T-cell (primary cell): ENCODE measurements at regions not wholly inside any gene's neighbourhood (a gene's known extent, or its start where the extent isn't known, plus 50 kb on each side); places are given as distances from the start of the nearest gene placed in this dataset.

Experiments
- ATAC-seq, 4 experiments: fragments of 200-7000 bp in 3 of 4; fragments of 150-1000 bp in 1 of 4; cut with Tn5 transposase; replicated peaks in 1 of 4; 1 replicate in 3 of 4; 2 replicates in 1 of 4; pipeline ENCODE4 v1.10.0; 2021; ENCODE audit warnings: moderate library complexity in 3 of 4, mild to moderate bottlenecking in 2 of 4, moderate number of reproducible peaks in 1 of 4
- CTCF ChIA-PET, 2 donors: fragments of 300-600 bp; sonication (Branson Sonifier 250); formaldehyde crosslinking; loops; one replicate each; lab custom pipeline; 2022; ENCODE audit warnings: antibody characterized with exemption in 2 of 2; lab: Charles Lee
- POLR2A ChIA-PET, 2 donors: fragments of 300-600 bp; sonication (Branson Sonifier 250); formaldehyde crosslinking; loops; one replicate each; lab custom pipeline; 2022; ENCODE audit warnings: antibody characterized with exemption in 2 of 2; lab: Charles Lee
- DNase-seq, 35 experiments: peaks; one replicate each; pipeline versions ENCODE4 v3.0.0 to v3.0.0-alpha.2; 2013 to 2023
- H3K27ac ChIP-seq: one replicate; pipeline ENCODE4 v1.5.1; 2013; ENCODE audit warnings: low read length
- H3K27me3 ChIP-seq, 2 experiments: replicated peaks in 1 of 2; 1 replicate in 1 of 2; 2 replicates in 1 of 2; pipeline versions ENCODE4 v1.6.1 to v1.7.0; 2013; ENCODE audit warnings: low read length in 1 of 2, mixed read lengths in 1 of 2; ENCODE audit not compliant: control insufficient read depth in 2 of 2, insufficient read depth in 2 of 2; ENCODE audit errors: extremely low read depth in 1 of 2
- H3K36me3 ChIP-seq, 2 donors: 1 replicate in 1 of 2; 2 replicates in 1 of 2; pipeline versions ENCODE4 v1.6.1 to v1.7.0; 2013; ENCODE audit warnings: low read length in 1 of 2; ENCODE audit not compliant: control insufficient read depth in 2 of 2, insufficient read depth in 1 of 2; ENCODE audit errors: extremely low read depth in 1 of 2
- H3K4me1 ChIP-seq, 2 experiments: 1 replicate in 1 of 2; 2 replicates in 1 of 2; pipeline versions ENCODE4 v1.6.1 to v1.7.0; 2013; ENCODE audit warnings: low read length in 2 of 2, mixed read lengths in 1 of 2; ENCODE audit not compliant: insufficient read depth in 2 of 2, control insufficient read depth in 1 of 2; ENCODE audit errors: extremely low read depth in 1 of 2
- H3K4me3 ChIP-seq, 2 donors: 1 replicate in 1 of 2; 2 replicates in 1 of 2; pipeline versions ENCODE4 v1.5.1 to v1.7.0; 2013; ENCODE audit warnings: mild to moderate bottlenecking in 2 of 2, low read length in 1 of 2, moderate library complexity in 1 of 2; ENCODE audit not compliant: control insufficient read depth in 1 of 2; ENCODE audit errors: extremely low read depth in 1 of 2
- H3K9me3 ChIP-seq: 2 replicates; pipeline ENCODE4 v1.7.0; 2013
- H3K27ac Mint-ChIP-seq, 2 donors: one replicate each; pipeline ENCODE4 v1.8.0; 2020 to 2021; ENCODE audit warnings: mild to moderate bottlenecking in 2 of 2, mixed read lengths in 2 of 2
- H3K27me3 Mint-ChIP-seq, 2 donors: one replicate each; pipeline ENCODE4 v1.8.0; 2021 to 2022; ENCODE audit warnings: mixed read lengths in 2 of 2
- H3K36me3 Mint-ChIP-seq: one replicate; pipeline ENCODE4 v1.8.0; 2021; ENCODE audit warnings: mixed read lengths
- H3K4me1 Mint-ChIP-seq, 3 donors: one replicate each; pipeline ENCODE4 v1.8.0; 2020 to 2022; ENCODE audit warnings: mixed read lengths in 3 of 3, mild to moderate bottlenecking in 1 of 3
- H3K4me3 Mint-ChIP-seq, 3 donors: one replicate each; pipeline ENCODE4 v1.8.0; 2020 to 2022; ENCODE audit warnings: mild to moderate bottlenecking in 3 of 3, mixed read lengths in 3 of 3, moderate library complexity in 3 of 3
- H3K9me3 Mint-ChIP-seq, 3 donors: one replicate each; pipeline ENCODE4 v1.8.0; 2020 to 2022; ENCODE audit warnings: mixed read lengths in 3 of 3
- WGBS: methylation state at CpG from one replicate; pipeline ENCODE4 v1.1.5; 2013; ENCODE audit warnings: missing lambda C conversion rate; ENCODE audit not compliant: insufficient coverage; 5-methylcytosine and 5-hydroxymethylcytosine counted together

- no peaks in the 10 kb centered on the region for H3K9me3 Mint-ChIP-seq
- Histone ChIP-seq H3K27ac (no peak overlapping the region), H3K27me3 (no peaks in the 10 kb centered on the region), H3K36me3 (no peaks in the 10 kb centered on the region), H3K9me3 (no peaks in the 10 kb centered on the region), H3K4me3 (no peak overlapping the region), H3K4me1 (no peaks in the 10 kb centered on the region)
- ChIA-PET POLR2A (no interaction called here), CTCF (no interaction called here)
- no peak overlapping the region for H3K27ac Mint-ChIP-seq
- DNase-seq (no peak), ATAC-seq (no peak)
- no CpG with 5 or more reads among the region's 5 CpGs for WGBS
- H3K4me3 Mint-ChIP-seq: no peak overlapping the region
- H3K27me3 Mint-ChIP-seq: peaks cover 2 to 12% of the 10 kb centered on the region in 2 donors
- H3K4me1 Mint-ChIP-seq: no peaks in the 10 kb centered on the region
- H3K36me3 Mint-ChIP-seq: no peaks in the 10 kb centered on the region
Observed at GRCh38 chr15:94744080-94744793, 512.9 kb downstream of the MCTP2 start.

- no peaks in the 10 kb centered on the region for H3K4me1 Mint-ChIP-seq
- no peak for ATAC-seq
- Histone ChIP-seq H3K4me3 (no peak overlapping the region), H3K9me3 (no peaks in the 10 kb centered on the region), H3K36me3 (no peaks in the 10 kb centered on the region), H3K27ac (no peak overlapping the region), H3K27me3 (no peaks in the 10 kb centered on the region), H3K4me1 (no peaks in the 10 kb centered on the region)
- H3K27me3 Mint-ChIP-seq: peaks cover 2 to 12% of the 10 kb centered on the region in 2 donors
- no peak overlapping the region for H3K4me3 Mint-ChIP-seq
- POLR2A ChIA-PET: interaction anchor here in 1 of 2 donors (0.6 kb wide), 1 partner anchor 9 kb away, joined by 4 read pairs; no protein-coding TSS in a partner anchor
- no peaks in the 10 kb centered on the region for H3K36me3 Mint-ChIP-seq
- H3K27ac Mint-ChIP-seq: no peak overlapping the region
- DNase-seq: no peak
- 76% methylated on average over 4 of the region's 7 CpGs for WGBS
- CTCF ChIA-PET: no interaction called here
- H3K9me3 Mint-ChIP-seq: no peaks in the 10 kb centered on the region
Observed at GRCh38 chr15:94745371-94745770, 514.0 kb downstream of the MCTP2 start.

- POLR2A ChIA-PET: no interaction called here
- DNase-seq (no peak), ATAC-seq (no peak)
- Mint-ChIP-seq H3K4me1 (no peaks in the 10 kb centered on the region), H3K27ac (no peak overlapping the region), H3K9me3 (no peaks in the 10 kb centered on the region), H3K4me3 (no peak overlapping the region), H3K36me3 (no peaks in the 10 kb centered on the region), H3K27me3 (peaks cover 2 to 9% of the 10 kb centered on the region in 2 donors)
- Histone ChIP-seq H3K4me1 (no peaks in the 10 kb centered on the region), H3K9me3 (no peaks in the 10 kb centered on the region), H3K27ac (no peak overlapping the region), H3K36me3 (no peaks in the 10 kb centered on the region), H3K4me3 (no peak overlapping the region), H3K27me3 (no peaks in the 10 kb centered on the region)
- WGBS: 73% methylated on average over 3 of the region's 3 CpGs
- CTCF ChIA-PET: no interaction called here
Observed at GRCh38 chr15:94747510-94747909, 516.1 kb downstream of the MCTP2 start.

GRCh38 chr15:94749811-94750617 is 518.7 kb downstream of the MCTP2 start:
- Mint-ChIP-seq H3K9me3 (no peaks in the 10 kb centered on the region), H3K4me1 (no peaks in the 10 kb centered on the region), H3K27ac (no peak overlapping the region), H3K4me3 (no peak overlapping the region), H3K36me3 (no peaks in the 10 kb centered on the region), H3K27me3 (peaks cover 2 to 3% of the 10 kb centered on the region in 2 donors)
- CTCF ChIA-PET: no interaction called here
- no peak for ATAC-seq
- Histone ChIP-seq H3K27me3 (no peaks in the 10 kb centered on the region), H3K9me3 (no peaks in the 10 kb centered on the region), H3K4me1 (no peaks in the 10 kb centered on the region), H3K36me3 (no peaks in the 10 kb centered on the region), H3K4me3 (no peak overlapping the region), H3K27ac (no peak overlapping the region)
- POLR2A ChIA-PET: interaction anchor here in 1 of 2 donors (0.7 kb wide), 1 partner anchor 16 kb away, joined by 4 read pairs; no protein-coding TSS in a partner anchor
- no peak for DNase-seq
- WGBS: 65% methylated on average over 4 of the region's 5 CpGs

- Mint-ChIP-seq H3K36me3 (no peaks in the 10 kb centered on the region), H3K4me1 (no peaks in the 10 kb centered on the region), H3K4me3 (no peak overlapping the region), H3K9me3 (peaks cover 0 to 2% (median 0%) of the 10 kb centered on the region in 3 donors), H3K27me3 (peaks cover 0 to 4% of the 10 kb centered on the region in 2 donors), H3K27ac (no peak overlapping the region)
- Histone ChIP-seq H3K4me1 (no peaks in the 10 kb centered on the region), H3K9me3 (no peaks in the 10 kb centered on the region), H3K36me3 (no peaks in the 10 kb centered on the region), H3K27me3 (no peaks in the 10 kb centered on the region), H3K27ac (no peak overlapping the region), H3K4me3 (no peak overlapping the region)
- DNase-seq (no peak), ATAC-seq (no peak)
- CTCF ChIA-PET: no interaction called here
- POLR2A ChIA-PET: no interaction called here
- WGBS: 60% methylated on average over 1 of the region's 2 CpGs
Observed at GRCh38 chr15:94760348-94760747, 529.0 kb downstream of the MCTP2 start.

GRCh38 chr15:94761574-94761973 is 530.2 kb downstream of the MCTP2 start:
- H3K36me3 Mint-ChIP-seq: no peaks in the 10 kb centered on the region
- ChIA-PET POLR2A (no interaction called here), CTCF (no interaction called here)
- DNase-seq (no peak), ATAC-seq (no peak)
- Histone ChIP-seq H3K4me3 (no peak overlapping the region), H3K4me1 (no peaks in the 10 kb centered on the region), H3K36me3 (no peaks in the 10 kb centered on the region), H3K27me3 (no peaks in the 10 kb centered on the region), H3K27ac (no peak overlapping the region), H3K9me3 (no peaks in the 10 kb centered on the region)
- H3K4me1 Mint-ChIP-seq: no peaks in the 10 kb centered on the region
- WGBS: no CpG with 5 or more reads among the region's 1 CpG
- no peak overlapping the region for H3K27ac Mint-ChIP-seq
- peaks cover 0 to 2% (median 0%) of the 10 kb centered on the region in 3 donors for H3K9me3 Mint-ChIP-seq
- peaks cover 0 to 4% of the 10 kb centered on the region in 2 donors for H3K27me3 Mint-ChIP-seq
- H3K4me3 Mint-ChIP-seq: no peak overlapping the region
